AG04450 (cell line): ENCODE measurements at regions not wholly inside any gene's neighbourhood (a gene's known extent, or its start where the extent isn't known, plus 50 kb on each side); places are given as distances from the start of the nearest gene placed in this dataset.

ENCODE experiments used
- CTCF ChIA-PET: fragments of 300-600, 350-600 bp; formaldehyde crosslinking; extraction: SDS; loops from one replicate; lab custom pipeline; 2022; ENCODE audit warnings: antibody characterized with exemption, inconsistent platforms; lab: Charles Lee
- POLR2A ChIA-PET: fragments of 350-600 bp; formaldehyde crosslinking; extraction: SDS; loops from one replicate; lab custom pipeline; 2021; ENCODE audit warnings: antibody characterized with exemption, inconsistent platforms; lab: Yijun Ruan, JAX
- DNase-seq: peaks from one replicate; pipeline ENCODE4 v3.0.0-alpha.2; 2011; ENCODE audit warnings: low read depth, low spot score
- H3K27ac ChIP-seq: one replicate; pipeline ENCODE4 v1.5.1; 2012; ENCODE audit warnings: low read depth, low read length, control low read depth
- H3K27me3 ChIP-seq: one replicate; pipeline ENCODE4 v1.6.0; 2012; ENCODE audit warnings: low read length; ENCODE audit not compliant: control insufficient read depth, insufficient read depth
- H3K4me3 ChIP-seq: 2 replicates; pipeline ENCODE4 v1.5.1; 2011; ENCODE audit warnings: mild to moderate bottlenecking, low read depth, low read length, control low read depth
- H3K9me3 ChIP-seq: 2 replicates; pipeline ENCODE4 v1.5.1; 2012; ENCODE audit warnings: low read length; ENCODE audit not compliant: control insufficient read depth, insufficient read depth
- CTCF ChIP-seq: IDR thresholded peaks from 2 replicates; pipeline ENCODE4 v1.5.1; 2011; ENCODE audit warnings: low read depth, low read length, control low read depth, inconsistent platforms

- peaks cover 6% of the 10 kb centered on the region; the same call in 1 of the 2 replicates for H3K9me3 ChIP-seq
- no peak overlapping the region for H3K4me3 ChIP-seq
- no peak overlapping the region for H3K27ac ChIP-seq
- ChIA-PET POLR2A (no interaction called here), CTCF (no interaction called here)
- H3K27me3 ChIP-seq, result no peaks in the 10 kb centered on the region
- DNase-seq, result no peak
- no peak for TF ChIP-seq CTCF
Observed at GRCh38 chr13:61010358-61010757, 405.3 kb downstream of the PCDH20 start.

GRCh38 chr13:61002686-61003085 lies 413.0 kb downstream of the PCDH20 start:
- ChIA-PET POLR2A (no interaction called here), CTCF (no interaction called here)
- Histone ChIP-seq H3K27me3 (no peaks in the 10 kb centered on the region), H3K27ac (no peak overlapping the region), H3K4me3 (no peak overlapping the region), H3K9me3 (peaks cover 6% of the 10 kb centered on the region)
- no peak for TF ChIP-seq CTCF
- no peak for DNase-seq

GRCh38 chr13:60990032-60990733 lies 425.5 kb downstream of the PCDH20 start:
- CTCF ChIA-PET, result no interaction called here
- POLR2A ChIA-PET, result no interaction called here
- no peak for TF ChIP-seq CTCF
- no peak overlapping the region for H3K27ac ChIP-seq
- peaks cover 10% of the 10 kb centered on the region for H3K9me3 ChIP-seq
- H3K4me3 ChIP-seq, result no peak overlapping the region
- no peak for DNase-seq
- no peaks in the 10 kb centered on the region for H3K27me3 ChIP-seq

GRCh38 chr13:60986301-60986700 lies 429.3 kb downstream of the PCDH20 start:
- no peak for TF ChIP-seq CTCF
- CTCF ChIA-PET, result no interaction called here
- H3K9me3 ChIP-seq, result peaks cover 10% of the 10 kb centered on the region
- no peak for DNase-seq
- H3K27me3 ChIP-seq, result no peaks in the 10 kb centered on the region
- H3K4me3 ChIP-seq, result no peak overlapping the region
- H3K27ac ChIP-seq, result no peak overlapping the region
- POLR2A ChIA-PET, result no interaction called here

- DNase-seq, result no peak
- no peak overlapping the region for H3K4me3 ChIP-seq
- H3K9me3 ChIP-seq, result peaks cover 5% of the 10 kb centered on the region
- ChIA-PET POLR2A (no interaction called here), CTCF (no interaction called here)
- H3K27me3 ChIP-seq, result no peaks in the 10 kb centered on the region
- no peak overlapping the region for H3K27ac ChIP-seq
- no peak for TF ChIP-seq CTCF
Observed at GRCh38 chr13:60981407-60981806, 434.2 kb downstream of the PCDH20 start.
